Memory B cell (primary cell): ENCODE measurements at regions not wholly inside any gene's neighbourhood (a gene's known extent, or its start where the extent isn't known, plus 50 kb on each side); places are given as distances from the start of the nearest gene placed in this dataset.

Source experiments
- ATAC-seq: fragments of 150-1000 bp; cut with Tn5 transposase; 2 replicates; pipeline ENCODE4 v1.10.0; 2021; ENCODE audit warnings: low read depth, mild to moderate bottlenecking, moderate library complexity
- DNase-seq, 2 donors: peaks; one replicate each; pipeline ENCODE4 v3.0.0; 2022; ENCODE audit warnings: low spot score in 2 of 2
- H3K27ac Mint-ChIP-seq: one replicate; pipeline ENCODE4 v1.8.0; 2022; ENCODE audit warnings: mild to moderate bottlenecking, moderate library complexity, mixed read lengths
- H3K27me3 Mint-ChIP-seq: one replicate; pipeline ENCODE4 v1.8.0; 2022; ENCODE audit warnings: mixed read lengths
- H3K36me3 Mint-ChIP-seq: one replicate; pipeline ENCODE4 v1.8.0; 2022; ENCODE audit warnings: mild to moderate bottlenecking, mixed read lengths
- H3K4me1 Mint-ChIP-seq: one replicate; pipeline ENCODE4 v1.8.0; 2022; ENCODE audit warnings: mixed read lengths
- H3K4me3 Mint-ChIP-seq: one replicate; pipeline ENCODE4 v1.8.0; 2022; ENCODE audit warnings: mild to moderate bottlenecking, moderate library complexity, mixed read lengths
- H3K9me3 Mint-ChIP-seq: one replicate; pipeline ENCODE4 v1.8.0; 2022; ENCODE audit warnings: mixed read lengths

GRCh38 chr1:192945390-192946130 lies 113.6 kb downstream of the UCHL5 start:
- DNase-seq (no peak), ATAC-seq (no peak)
- H3K27me3 Mint-ChIP-seq = no peaks in the 10 kb centered on the region
- H3K4me1 Mint-ChIP-seq = peaks cover 7% of the 10 kb centered on the region
- no peak overlapping the region for H3K4me3 Mint-ChIP-seq
- peaks cover 2% of the 10 kb centered on the region for H3K36me3 Mint-ChIP-seq
- H3K27ac Mint-ChIP-seq = no peak overlapping the region
- peaks cover 3% of the 10 kb centered on the region for H3K9me3 Mint-ChIP-seq

GRCh38 chr1:192949783-192950182 lies 109.4 kb downstream of the UCHL5 start:
- Mint-ChIP-seq H3K36me3 (no peaks in the 10 kb centered on the region), H3K27me3 (peaks cover 1% of the 10 kb centered on the region), H3K9me3 (peaks cover under 1% of the 10 kb centered on the region), H3K4me1 (peaks cover 4% of the 10 kb centered on the region), H3K27ac (no peak overlapping the region), H3K4me3 (no peak overlapping the region)
- ATAC-seq = no peak
- no peak for DNase-seq

- H3K27ac Mint-ChIP-seq = no peak overlapping the region
Observed at GRCh38 chr1:192950926-192951325, 108.2 kb downstream of the UCHL5 start.

GRCh38 chr1:192951691-192952460 lies 107.3 kb downstream of the UCHL5 start:
- Mint-ChIP-seq H3K9me3 (no peaks in the 10 kb centered on the region), H3K36me3 (peaks cover 3% of the 10 kb centered on the region), H3K27ac (no peak overlapping the region), H3K27me3 (peaks cover 1% of the 10 kb centered on the region), H3K4me1 (peaks cover 4% of the 10 kb centered on the region), H3K4me3 (no peak overlapping the region)
- no peak for DNase-seq
- no peak for ATAC-seq

More at GRCh38 chr1:192950926-192951325, 108.2 kb downstream of the UCHL5 start:
- DNase-seq (no peak), ATAC-seq (no peak)
- H3K9me3 Mint-ChIP-seq = no peaks in the 10 kb centered on the region
- no peaks in the 10 kb centered on the region for H3K36me3 Mint-ChIP-seq
- H3K4me3 Mint-ChIP-seq = no peak overlapping the region
- peaks cover 1% of the 10 kb centered on the region for H3K27me3 Mint-ChIP-seq
- peaks cover 4% of the 10 kb centered on the region for H3K4me1 Mint-ChIP-seq

GRCh38 chr1:192952646-192953045 lies 106.5 kb downstream of the UCHL5 start:
- ATAC-seq = no peak
- H3K4me3 Mint-ChIP-seq = no peak overlapping the region
- DNase-seq = no peak
- H3K9me3 Mint-ChIP-seq = no peaks in the 10 kb centered on the region
- peaks cover 3% of the 10 kb centered on the region for H3K36me3 Mint-ChIP-seq
- H3K27me3 Mint-ChIP-seq = peaks cover 1% of the 10 kb centered on the region
- H3K4me1 Mint-ChIP-seq = peaks cover 4% of the 10 kb centered on the region
- H3K27ac Mint-ChIP-seq = no peak overlapping the region

- H3K27ac Mint-ChIP-seq = no peak overlapping the region
- H3K4me3 Mint-ChIP-seq = no peak overlapping the region
- peaks cover 1% of the 10 kb centered on the region for H3K27me3 Mint-ChIP-seq
- ATAC-seq (no peak), DNase-seq (no peak)
- peaks cover 3% of the 10 kb centered on the region for H3K36me3 Mint-ChIP-seq
- H3K4me1 Mint-ChIP-seq = peaks cover 4% of the 10 kb centered on the region
- no peaks in the 10 kb centered on the region for H3K9me3 Mint-ChIP-seq
Observed at GRCh38 chr1:192954705-192955265, 104.4 kb downstream of the UCHL5 start.

GRCh38 chr1:192958350-192958749 lies 100.8 kb downstream of the UCHL5 start:
- ATAC-seq (no peak), DNase-seq (no peak)
- peaks cover 5% of the 10 kb centered on the region for H3K36me3 Mint-ChIP-seq
- H3K27ac Mint-ChIP-seq = no peak overlapping the region
- H3K9me3 Mint-ChIP-seq = no peaks in the 10 kb centered on the region
- H3K27me3 Mint-ChIP-seq = no peaks in the 10 kb centered on the region
- no peak overlapping the region for H3K4me3 Mint-ChIP-seq
- no peaks in the 10 kb centered on the region for H3K4me1 Mint-ChIP-seq

- ATAC-seq (no peak), DNase-seq (no peak)
- Mint-ChIP-seq H3K4me1 (no peaks in the 10 kb centered on the region), H3K4me3 (no peak overlapping the region), H3K36me3 (peaks cover 5% of the 10 kb centered on the region), H3K27ac (no peak overlapping the region), H3K27me3 (no peaks in the 10 kb centered on the region), H3K9me3 (no peaks in the 10 kb centered on the region)
Observed at GRCh38 chr1:192958871-192959270, 100.3 kb downstream of the UCHL5 start.

- DNase-seq (no peak), ATAC-seq (no peak)
- Mint-ChIP-seq H3K4me1 (no peaks in the 10 kb centered on the region), H3K4me3 (no peak overlapping the region), H3K9me3 (no peaks in the 10 kb centered on the region), H3K36me3 (peaks cover 5% of the 10 kb centered on the region), H3K27ac (no peak overlapping the region), H3K27me3 (no peaks in the 10 kb centered on the region)
Observed at GRCh38 chr1:192959657-192960186, 99.4 kb downstream of the UCHL5 start.
